ENCODE measurements at regions not wholly inside any gene's neighbourhood (a gene's known extent, or its start where the extent isn't known, plus 50 kb on each side); places are given as distances from the start of the nearest gene placed in this dataset.

GRCh38 chr6:21842875-21843645 is 249.5 kb downstream of the SOX4 start:
- no peak for DNase-seq (ENCODE audit: low spot score)
- no peak for TF ChIP-seq CTCF (IDR thresholded peaks at IDR 0.05; ENCODE audit: extremely low read depth, missing control alignments)

GRCh38 chr6:21844120-21844917 is 250.8 kb downstream of the SOX4 start:
- no peak for TF ChIP-seq CTCF (IDR thresholded peaks at IDR 0.05; ENCODE audit: extremely low read depth, missing control alignments)
- no peak for DNase-seq (ENCODE audit: low spot score)

DNA sequence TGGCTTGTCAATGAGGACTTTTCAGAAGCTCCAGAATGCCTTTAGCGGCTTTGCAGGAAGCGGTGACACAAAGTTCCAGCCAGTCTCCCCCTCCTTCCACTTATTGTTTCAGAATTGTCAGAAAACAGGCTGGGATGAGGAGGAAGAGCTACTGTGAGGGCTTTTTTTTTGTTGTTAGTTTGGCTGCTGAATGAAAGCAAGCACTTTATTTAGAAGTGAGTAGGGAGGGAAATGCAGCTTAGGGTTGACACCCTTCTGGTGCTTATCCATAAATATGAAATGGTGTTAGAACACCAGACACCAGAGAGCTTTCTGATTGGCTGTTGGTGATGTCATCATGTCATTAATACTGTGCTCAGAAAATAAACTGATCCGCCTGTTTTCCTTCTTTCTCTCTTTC is 251.5 kb downstream of the SOX4 start:
- TF ChIP-seq CTCF (IDR thresholded peaks at IDR 0.05; ENCODE audit: extremely low read depth, missing control alignments), result no peak
- no peak for DNase-seq (ENCODE audit: low spot score)

- no peak for DNase-seq (ENCODE audit: low spot score)
These were observed 252.0 kb downstream of the SOX4 start for GRCh38 chr6:21845439-21846140.

DNA sequence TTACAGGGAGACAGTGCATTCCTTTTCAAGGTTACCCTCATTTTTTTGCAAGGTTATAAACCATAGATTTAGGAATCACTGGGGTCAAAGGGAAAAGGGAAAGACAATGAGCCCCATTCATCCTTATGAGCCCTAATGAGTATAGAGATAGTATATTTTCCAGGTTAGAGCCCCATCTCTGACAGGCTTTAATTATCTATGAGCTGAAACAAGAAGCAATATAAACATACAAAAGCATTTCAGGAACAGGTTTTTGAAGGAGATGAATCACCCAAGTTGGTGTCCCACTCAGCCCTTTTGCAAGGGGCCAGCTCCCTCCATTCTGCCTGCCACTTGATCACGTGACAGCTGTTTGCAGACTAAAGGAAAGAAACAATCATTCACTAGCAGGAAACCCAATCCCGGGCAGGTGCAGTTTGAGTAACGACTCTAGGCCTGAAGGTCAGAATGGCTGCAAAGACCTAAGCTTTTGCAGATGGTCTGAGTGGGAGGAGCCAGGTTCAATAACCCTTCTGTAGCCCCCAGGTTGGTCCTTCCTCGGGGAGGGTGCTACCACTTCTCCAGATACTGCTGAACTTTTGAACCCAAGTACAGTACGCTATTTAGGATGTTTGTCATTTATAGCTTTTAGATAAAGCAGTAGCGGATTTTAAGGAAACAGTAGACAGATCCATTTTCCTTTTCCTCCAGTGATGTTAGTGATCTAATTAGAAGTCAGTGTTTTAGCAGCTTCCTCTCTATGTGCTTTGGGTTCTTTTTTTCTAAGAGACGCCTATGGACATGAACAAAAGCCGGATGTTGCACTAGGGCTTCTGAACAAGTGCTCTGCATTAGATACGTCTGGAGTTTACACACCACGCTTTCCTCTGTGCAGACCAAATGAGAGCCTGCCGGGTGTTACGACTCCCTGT is 253.2 kb downstream of the SOX4 start:
- TF ChIP-seq CTCF (IDR thresholded peaks at IDR 0.05; ENCODE audit: extremely low read depth, missing control alignments), result no peak
- no peak for DNase-seq (ENCODE audit: low spot score)

More at GRCh38 chr6:21845439-21846140, 252.0 kb downstream of the SOX4 start:
- no peak for TF ChIP-seq CTCF (IDR thresholded peaks at IDR 0.05; ENCODE audit: extremely low read depth, missing control alignments)

- DNase-seq (ENCODE audit: low spot score), result no peak
These were observed 254.3 kb downstream of the SOX4 start for GRCh38 chr6:21847711-21848480.

More at GRCh38 chr6:21847711-21848480, 254.3 kb downstream of the SOX4 start:
- no peak for TF ChIP-seq CTCF (IDR thresholded peaks at IDR 0.05; ENCODE audit: extremely low read depth, missing control alignments)
